Upper lobe of left lung (tissue), 4 donors: ENCODE measurements at regions not wholly inside any gene's neighbourhood (a gene's known extent, or its start where the extent isn't known, plus 50 kb on each side); places are given as distances from the start of the nearest gene placed in this dataset.

Experiments used
- CTCF ChIP-seq, 6 experiments: fragments of 450-650 bp in 4 of 6; fragments of 200-600 bp in 2 of 6; sonication (generic) in 2 of 6; IDR thresholded peaks; one replicate each; pipeline ENCODE4 v1.5.1; 2016 to 2019; ENCODE audit warnings: antibody characterized with exemption in 6 of 6
- EP300 ChIP-seq, 4 donors: sonication (generic); formaldehyde crosslinking; IDR thresholded peaks; one replicate each; pipeline ENCODE4 v1.5.1; 2017; ENCODE audit warnings: antibody characterized with exemption in 4 of 4, control low read depth in 2 of 4
- POLR2AphosphoS5 ChIP-seq, 2 donors: sonication (generic); formaldehyde crosslinking; IDR thresholded peaks; one replicate each; pipeline ENCODE4 v1.5.1; 2017; ENCODE audit warnings: antibody characterized with exemption in 2 of 2

- TF ChIP-seq CTCF (IDR thresholded peaks at IDR 0.05) (no peak), EP300 (IDR thresholded peaks at IDR 0.05) (no peak), POLR2AphosphoS5 (IDR thresholded peaks at IDR 0.05) (no peak)
Measured at GRCh38 chr3:177490626-177491025, 293.3 kb upstream of the TBL1XR1 start.
